B cell (primary cell): ENCODE measurements at regions not wholly inside any gene's neighbourhood (a gene's known extent, or its start where the extent isn't known, plus 50 kb on each side); places are given as distances from the start of the nearest gene placed in this dataset.

ENCODE experiments used
- ATAC-seq: fragments of 200-7000 bp; cut with Tn5 transposase; one replicate; pipeline ENCODE4 v1.10.0; 2021; ENCODE audit warnings: low read depth, mild to moderate bottlenecking, moderate number of reproducible peaks, moderate library complexity
- CTCF ChIA-PET: fragments of 350-600 bp; sonication (Branson Sonifier 250); formaldehyde crosslinking; loops from one replicate; lab custom pipeline; 2021; ENCODE audit warnings: antibody characterized with exemption, inconsistent platforms; lab: Charles Lee
- POLR2A ChIA-PET: fragments of 350-600 bp; sonication (Branson Sonifier 250); formaldehyde crosslinking; loops from one replicate; lab custom pipeline; 2021; ENCODE audit warnings: antibody characterized with exemption; lab: Charles Lee
- DNase-seq: peaks from one replicate; pipeline ENCODE4 v3.0.0; 2013
- H2AFZ ChIP-seq: 2 replicates; pipeline ENCODE4 v1.6.1; 2012; ENCODE audit warnings: mild to moderate bottlenecking, low read depth, low read length; ENCODE audit not compliant: insufficient read depth, poor library complexity, severe bottlenecking
- H3K27ac ChIP-seq, 2 donors: 1 replicate in 1 of 2; 2 replicates in 1 of 2; pipeline ENCODE4 v1.5.1; 2012 to 2013; ENCODE audit warnings: low read length in 2 of 2, mild to moderate bottlenecking in 2 of 2, moderate library complexity in 1 of 2
- H3K27me3 ChIP-seq, 4 experiments: fragments of 200-600 bp in 1 of 4; sonication (generic) in 1 of 4; replicated peaks in 1 of 4; 1 replicate in 2 of 4; 2 replicates in 2 of 4; pipeline versions ENCODE4 v1.6.1 to v1.7.0; 2013 to 2016; ENCODE audit warnings: low read length in 3 of 4, mild to moderate bottlenecking in 2 of 4, mixed read lengths in 1 of 4, moderate library complexity in 1 of 4; ENCODE audit not compliant: insufficient read depth in 4 of 4, control insufficient read depth in 3 of 4; ENCODE audit errors: control extremely low read depth in 1 of 4
- H3K36me3 ChIP-seq, 2 experiments: replicated peaks in 1 of 2; 1 replicate in 1 of 2; 2 replicates in 1 of 2; pipeline versions ENCODE4 v1.6.1 to v1.7.1; 2013; ENCODE audit warnings: low read length in 1 of 2; ENCODE audit not compliant: insufficient read depth in 2 of 2, control insufficient read depth in 1 of 2; ENCODE audit errors: control extremely low read depth in 1 of 2, extremely low read depth in 1 of 2
- H3K4me1 ChIP-seq, 2 donors: fragments of 200-600 bp in 1 of 2; sonication (generic) in 1 of 2; 1 replicate in 1 of 2; 2 replicates in 1 of 2; pipeline versions ENCODE4 v1.5.1 to v1.6.1; 2013 to 2017; ENCODE audit warnings: low read length in 2 of 2; ENCODE audit not compliant: control insufficient read depth in 2 of 2, insufficient read depth in 2 of 2
- H3K4me2 ChIP-seq: replicated peaks from 2 replicates; pipeline ENCODE3; 2012; ENCODE audit warnings: mild to moderate bottlenecking, low read depth, low read length; ENCODE audit not compliant: poor library complexity, severe bottlenecking
- H3K4me3 ChIP-seq, 5 experiments: fragments of 200-600 bp in 1 of 5; sonication (generic) in 1 of 5; 1 replicate in 3 of 5; 2 replicates in 2 of 5; pipeline versions ENCODE4 v1.5.1 to v1.7.0; 2011 to 2016; ENCODE audit warnings: low read length in 4 of 5, mild to moderate bottlenecking in 4 of 5, low read depth in 2 of 5, control low read depth in 1 of 5, moderate library complexity in 1 of 5; ENCODE audit not compliant: insufficient read depth in 1 of 5; ENCODE audit errors: control extremely low read depth in 1 of 5, extremely low read depth in 1 of 5
- H3K79me2 ChIP-seq: fragments of 200-600 bp; sonication (generic); one replicate; pipeline ENCODE4 v1.6.0; 2016; ENCODE audit warnings: low read length; ENCODE audit not compliant: control insufficient read depth, insufficient read depth
- H3K9ac ChIP-seq: fragments of 200-600 bp; sonication (generic); 2 replicates; pipeline ENCODE4 v1.6.1; 2017; ENCODE audit warnings: mild to moderate bottlenecking, low read length, moderate library complexity
- H3K9me3 ChIP-seq, 3 donors: one replicate each; pipeline versions ENCODE4 v1.6.1 to v1.7.1; 2013; ENCODE audit warnings: low read length in 2 of 3; ENCODE audit not compliant: control insufficient read depth in 2 of 3, insufficient read depth in 1 of 3; ENCODE audit errors: control extremely low read depth in 1 of 3
- H4K20me1 ChIP-seq: 2 replicates; pipeline ENCODE4 v1.6.0; 2012; ENCODE audit warnings: mild to moderate bottlenecking, low read length; ENCODE audit not compliant: insufficient read depth, control insufficient read depth, poor library complexity, severe bottlenecking
- H3K27ac Mint-ChIP-seq: one replicate; pipeline ENCODE4 v1.8.0; 2021; ENCODE audit warnings: mixed read lengths
- H3K27me3 Mint-ChIP-seq: one replicate; pipeline ENCODE4 v1.8.0; 2021; ENCODE audit warnings: mixed read lengths
- H3K4me1 Mint-ChIP-seq: one replicate; pipeline ENCODE4 v1.8.0; 2021; ENCODE audit warnings: mixed read lengths
- H3K4me3 Mint-ChIP-seq: one replicate; pipeline ENCODE4 v1.8.0; 2021; ENCODE audit warnings: mixed read lengths
- H3K9me3 Mint-ChIP-seq: one replicate; pipeline ENCODE4 v1.8.0; 2022; ENCODE audit warnings: mixed read lengths; ENCODE audit not compliant: insufficient read depth
- EZH2 ChIP-seq: IDR thresholded peaks from 2 replicates; pipeline ENCODE4 v1.6.1; 2012; ENCODE audit warnings: borderline replicate concordance, low read depth, mild to moderate bottlenecking, moderate library complexity, low read length; ENCODE audit not compliant: insufficient read depth, poor library complexity, severe bottlenecking
- WGBS: methylation state at CpG from one replicate; pipeline ENCODE4 v1.1.5; 2013; ENCODE audit warnings: missing lambda C conversion rate; ENCODE audit not compliant: insufficient coverage; 5-methylcytosine and 5-hydroxymethylcytosine counted together
- intact Hi-C: fragments of 100-400 bp; cut with micrococcal nuclease; formaldehyde crosslinking; loops from one replicate; pipeline ENCODE4 v1.10.0; 2022
- TF ChIP-seq, protein P1 (sequence below): fragments of 200-600 bp; IDR thresholded peaks from one replicate; pipeline ENCODE4 v1.8.0; 2022; ENCODE audit warnings: antibody characterized with exemption, mild to moderate bottlenecking

DNA sequence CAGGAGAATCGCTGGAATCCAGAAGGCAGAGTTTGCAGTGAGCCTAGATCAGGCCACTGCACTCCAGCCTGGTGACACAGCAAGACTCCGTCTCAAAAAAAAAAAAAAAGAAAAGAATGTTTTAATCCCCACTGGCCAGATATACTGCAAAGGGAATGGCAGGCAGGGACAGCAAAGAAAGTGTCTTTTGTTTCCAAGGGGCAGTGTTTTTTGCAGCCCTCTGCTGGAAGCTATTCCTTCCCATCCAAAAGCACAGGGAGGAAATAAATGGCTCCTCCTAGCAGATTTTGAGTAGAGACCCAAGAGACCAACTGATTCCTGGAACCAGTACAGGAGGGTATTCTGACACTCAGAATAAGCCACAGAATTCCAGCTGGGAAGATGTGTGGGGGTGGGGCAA, 112.5 kb upstream of the STMND1 start:
- intact Hi-C loops, result no loop called here
- ATAC-seq, result no peak
- H3K4me3 Mint-ChIP-seq, result no peak overlapping the region

DNA sequence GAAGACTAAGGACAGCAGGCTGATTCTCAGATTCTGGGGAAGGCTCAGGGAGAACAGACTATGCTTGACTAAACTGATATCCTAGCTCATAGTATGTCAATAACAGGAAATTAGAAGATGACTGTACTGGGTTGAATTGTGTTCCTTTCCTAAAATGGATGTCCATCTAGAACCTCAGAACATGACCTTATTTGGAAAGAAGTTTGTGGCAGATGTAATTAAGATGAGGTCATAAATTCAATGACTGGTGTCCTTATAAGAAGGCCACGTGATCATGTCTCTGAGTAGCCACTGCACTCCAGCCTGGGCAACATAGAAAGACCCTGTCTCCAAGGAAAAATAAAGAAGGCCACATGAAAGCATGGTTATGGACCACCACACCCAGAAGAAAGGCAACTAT, 113.9 kb upstream of the STMND1 start:
- H4K20me1 ChIP-seq, result no peaks in the 10 kb centered on the region
- Mint-ChIP-seq H3K27ac (no peak overlapping the region), H3K4me1 (no peaks in the 10 kb centered on the region), H3K9me3 (peaks cover 11% of the 10 kb centered on the region), H3K4me3 (no peak overlapping the region), H3K27me3 (peaks cover 22% of the 10 kb centered on the region)
- H3K27me3 ChIP-seq, result no peaks in the 10 kb centered on the region
- intact Hi-C loops, result no loop called here
- POLR2A ChIA-PET, result no interaction called here
- H3K4me2 ChIP-seq, result no peak overlapping the region
- H3K4me1 ChIP-seq, result no peaks in the 10 kb centered on the region
- H3K4me3 ChIP-seq, result no peak overlapping the region
- H3K9ac ChIP-seq, result no peak overlapping the region
- CTCF ChIA-PET, result no interaction called here
- no peaks in the 10 kb centered on the region for H3K79me2 ChIP-seq
- no peak for DNase-seq
- H2AFZ ChIP-seq, result no peak overlapping the region
- H3K9me3 ChIP-seq, result peaks cover 0 to 9% (median 0%) of the 10 kb centered on the region in 3 donors
- TF ChIP-seq EZH2, result no peak
- TF ChIP-seq, protein P1, sequence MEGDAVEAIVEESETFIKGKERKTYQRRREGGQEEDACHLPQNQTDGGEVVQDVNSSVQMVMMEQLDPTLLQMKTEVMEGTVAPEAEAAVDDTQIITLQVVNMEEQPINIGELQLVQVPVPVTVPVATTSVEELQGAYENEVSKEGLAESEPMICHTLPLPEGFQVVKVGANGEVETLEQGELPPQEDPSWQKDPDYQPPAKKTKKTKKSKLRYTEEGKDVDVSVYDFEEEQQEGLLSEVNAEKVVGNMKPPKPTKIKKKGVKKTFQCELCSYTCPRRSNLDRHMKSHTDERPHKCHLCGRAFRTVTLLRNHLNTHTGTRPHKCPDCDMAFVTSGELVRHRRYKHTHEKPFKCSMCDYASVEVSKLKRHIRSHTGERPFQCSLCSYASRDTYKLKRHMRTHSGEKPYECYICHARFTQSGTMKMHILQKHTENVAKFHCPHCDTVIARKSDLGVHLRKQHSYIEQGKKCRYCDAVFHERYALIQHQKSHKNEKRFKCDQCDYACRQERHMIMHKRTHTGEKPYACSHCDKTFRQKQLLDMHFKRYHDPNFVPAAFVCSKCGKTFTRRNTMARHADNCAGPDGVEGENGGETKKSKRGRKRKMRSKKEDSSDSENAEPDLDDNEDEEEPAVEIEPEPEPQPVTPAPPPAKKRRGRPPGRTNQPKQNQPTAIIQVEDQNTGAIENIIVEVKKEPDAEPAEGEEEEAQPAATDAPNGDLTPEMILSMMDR, result no peak
- no peak for ATAC-seq
- no peak overlapping the region for H3K27ac ChIP-seq
- H3K36me3 ChIP-seq, result no peaks in the 10 kb centered on the region
- 71% methylated on average over 1 of the region's 1 CpG for WGBS

More for the DNA sequence above, 112.5 kb upstream of the STMND1 start:
- WGBS, result 100% methylated on average over 1 of the region's 2 CpGs
- no peaks in the 10 kb centered on the region for H4K20me1 ChIP-seq
- Mint-ChIP-seq H3K27me3 (peaks cover 19% of the 10 kb centered on the region), H3K4me1 (no peaks in the 10 kb centered on the region), H3K9me3 (peaks cover 12% of the 10 kb centered on the region), H3K27ac (no peak overlapping the region)
- H3K4me3 ChIP-seq, result no peak overlapping the region
- peaks cover 0 to 9% (median 0%) of the 10 kb centered on the region in 3 donors for H3K9me3 ChIP-seq
- TF ChIP-seq, protein P1, result no peak
- TF ChIP-seq EZH2, result no peak
- no peak overlapping the region for H3K4me2 ChIP-seq
- no peaks in the 10 kb centered on the region for H3K27me3 ChIP-seq
- ChIA-PET CTCF (no interaction called here), POLR2A (no interaction called here)
- H3K27ac ChIP-seq, result no peak overlapping the region
- H3K79me2 ChIP-seq, result no peaks in the 10 kb centered on the region
- H3K4me1 ChIP-seq, result no peaks in the 10 kb centered on the region
- H3K9ac ChIP-seq, result no peak overlapping the region
- no peak overlapping the region for H2AFZ ChIP-seq
- DNase-seq, result no peak
- no peaks in the 10 kb centered on the region for H3K36me3 ChIP-seq
